GM12878 (cell line): ENCODE measurements at regions not wholly inside any gene's neighbourhood (a gene's known extent, or its start where the extent isn't known, plus 50 kb on each side); places are given as distances from the start of the nearest gene placed in this dataset.

Experiments
- ATAC-seq: fragments of 200-7000 bp; cut with Tn5 transposase; 3 replicates; pipeline ENCODE4 v1.9.1; 2020; ENCODE audit warnings: mild to moderate bottlenecking, moderate library complexity
- BruUV-seq: library from RNA; stranded (reverse); fragments of 400-500 nt; replicated peaks from 2 replicates; lab custom pipeline; 2021; lab: Mats Ljungman, UMichigan
- CTCF ChIA-PET: fragments of 300-600 bp; sonication (Branson Sonifier 250); formaldehyde crosslinking; extraction: SDS; loops from one replicate; lab custom pipeline; 2021; ENCODE audit warnings: inconsistent platforms; lab: Yijun Ruan, JAX
- POLR2A ChIA-PET: fragments of 350-600 bp; formaldehyde crosslinking; extraction: SDS; loops from one replicate; lab custom pipeline; 2021; ENCODE audit warnings: inconsistent platforms; lab: Charles Lee
- RAD21 ChIA-PET: fragments of 300-600 bp; sonication (Branson Sonifier 250); formaldehyde crosslinking; loops from one replicate; lab custom pipeline; 2023; ENCODE audit warnings: antibody characterized with exemption; ENCODE audit not compliant: unreplicated experiment; lab: Charles Lee
- SMC1A ChIA-PET: fragments of 300-600 bp; sonication (Branson Sonifier 250); formaldehyde crosslinking; loops from one replicate; lab custom pipeline; 2023; ENCODE audit not compliant: unreplicated experiment, uncharacterized antibody; lab: Charles Lee
- DNase-seq: peaks from one replicate; pipeline ENCODE4 v3.0.0-alpha.2; 2011; ENCODE audit warnings: low read depth, low spot score
- FAIRE-seq: peaks from 3 replicates; lab custom pipeline; 2011; peaks lifted over from hg19 to GRCh38; lab: Jason Lieb, UNC
- H2AFZ ChIP-seq: 2 replicates; pipeline ENCODE4 v1.6.0; 2011; ENCODE audit warnings: low read depth, low read length, control low read depth; ENCODE audit not compliant: control insufficient read depth
- H3K27ac ChIP-seq: 2 replicates; pipeline ENCODE4 v1.5.1; 2011; ENCODE audit warnings: control low read depth; ENCODE audit not compliant: control insufficient read depth, insufficient read depth
- H3K27me3 ChIP-seq, 2 experiments: replicated peaks in 1 of 2; 2 replicates each; pipeline versions ENCODE4 v1.6.0 to v1.6.1; 2011; ENCODE audit warnings: low read length in 1 of 2; ENCODE audit not compliant: control insufficient read depth in 2 of 2, insufficient read depth in 2 of 2
- H3K36me3 ChIP-seq, 2 experiments: 2 replicates each; pipeline ENCODE4 v1.5.1; 2011; ENCODE audit warnings: low read length in 1 of 2; ENCODE audit not compliant: control insufficient read depth in 2 of 2, insufficient read depth in 2 of 2
- H3K4me1 ChIP-seq: 2 replicates; pipeline ENCODE4 v1.6.1; 2011; ENCODE audit warnings: mild to moderate bottlenecking, low read length, moderate library complexity, mixed read lengths; ENCODE audit not compliant: control insufficient read depth, insufficient read depth
- H3K4me2 ChIP-seq: 2 replicates; pipeline ENCODE4 v1.6.0; 2011; ENCODE audit warnings: control low read depth; ENCODE audit not compliant: control insufficient read depth, insufficient read depth
- H3K4me3 ChIP-seq: fragments of 200-600 bp; sonication (generic); 2 replicates; pipeline ENCODE4 v1.5.1; 2016
- H3K79me2 ChIP-seq: 2 replicates; pipeline ENCODE4 v1.6.0; 2011; ENCODE audit warnings: low read length; ENCODE audit not compliant: control insufficient read depth, insufficient read depth
- H3K9ac ChIP-seq: 2 replicates; pipeline ENCODE4 v1.8.0; 2011; ENCODE audit warnings: low read length, control low read depth, mixed read lengths; ENCODE audit not compliant: control insufficient read depth, insufficient read depth
- H3K9me3 ChIP-seq: replicated peaks from 3 replicates; pipeline ENCODE4 v1.5.1; 2011; ENCODE audit warnings: mild to moderate bottlenecking, low read length; ENCODE audit not compliant: control insufficient read depth, insufficient read depth
- H4K20me1 ChIP-seq: 2 replicates; pipeline ENCODE4 v1.6.0; 2011; ENCODE audit not compliant: control insufficient read depth, insufficient read depth
- ATF7 ChIP-seq: fragments of 450-650 bp; IDR thresholded peaks from 2 replicates; pipeline ENCODE4 v1.6.1; 2016; ENCODE audit warnings: low read depth, mild to moderate bottlenecking
- BACH1 ChIP-seq: fragments of 450-650 bp; IDR thresholded peaks from 2 replicates; pipeline ENCODE4 v1.6.1; 2017; ENCODE audit warnings: mild to moderate bottlenecking, borderline replicate concordance
- CHD4 ChIP-seq: fragments of 200-600 bp; sonication (generic); IDR thresholded peaks from 2 replicates; pipeline ENCODE4 v1.6.1; 2016; ENCODE audit warnings: mild to moderate bottlenecking
- EGR1 ChIP-seq, 2 experiments: IDR thresholded peaks; 1 replicate in 1 of 2; 2 replicates in 1 of 2; pipeline ENCODE4 v1.6.1; 2011 to 2012; ENCODE audit warnings: low read depth in 2 of 2, low read length in 2 of 2, borderline replicate concordance in 1 of 2, mild to moderate bottlenecking in 1 of 2, moderate library complexity in 1 of 2
- EZH2 ChIP-seq: IDR thresholded peaks from 2 replicates; pipeline ENCODE4 v1.6.1; 2012; ENCODE audit warnings: low read depth, mild to moderate bottlenecking, control low read depth, inconsistent platforms, low read length, borderline replicate concordance; ENCODE audit not compliant: control insufficient read depth
- FOXK2 ChIP-seq: fragments of 450-650 bp; IDR thresholded peaks from 2 replicates; pipeline ENCODE4 v1.6.1; 2017; ENCODE audit warnings: mild to moderate bottlenecking, moderate library complexity
- RBBP5 ChIP-seq: fragments of 200-600 bp; sonication (generic); conservative IDR thresholded peaks from 2 replicates; pipeline ENCODE4 v1.6.1; 2016
- SMC3 ChIP-seq: IDR thresholded peaks from 2 replicates; pipeline ENCODE4 v1.6.1; 2011; ENCODE audit warnings: low read length, improper control_type of control experiment, borderline replicate concordance
- SPI1 ChIP-seq: IDR thresholded peaks from 2 replicates; pipeline ENCODE4 v1.6.1; 2011; ENCODE audit warnings: low read depth, mild to moderate bottlenecking, low read length, moderate library complexity, borderline replicate concordance; ENCODE audit not compliant: insufficient read depth
- SREBF1 ChIP-seq: IDR thresholded peaks from 2 replicates; pipeline ENCODE4 v1.6.1; 2012; ENCODE audit warnings: mild to moderate bottlenecking, low read length
- TAF1 ChIP-seq: IDR thresholded peaks from 2 replicates; pipeline ENCODE4 v1.6.1; 2011; ENCODE audit warnings: mild to moderate bottlenecking, low read depth, low read length, borderline replicate concordance
- ZBED1 ChIP-seq: IDR thresholded peaks from 2 replicates; pipeline ENCODE4 v1.6.1; 2016; ENCODE audit warnings: borderline replicate concordance
- WGBS: methylation state at CpG from one replicate; pipeline ENCODE4 v1.1.6; 2016; ENCODE audit warnings: low lambda C conversion rate; ENCODE audit not compliant: insufficient replicate concordance, insufficient coverage; ENCODE audit errors: missing lambda C conversion rate; 5-methylcytosine and 5-hydroxymethylcytosine counted together
- in situ Hi-C: fragments of 300-500 bp; cut with MboI; formaldehyde crosslinking; loops from 9 replicates; pipeline ENCODE4 v1.14.3; 2018; ENCODE audit warnings: mixed read lengths
- intact Hi-C: fragments of 100-400 bp; cut with micrococcal nuclease; formaldehyde crosslinking; loops from one replicate; pipeline ENCODE4 v1.14.2; 2022; ENCODE audit not compliant: unreplicated experiment
- TF ChIP-seq, protein P1 (sequence below): fragments of 450-650 bp; IDR thresholded peaks from 2 replicates; pipeline ENCODE4 v1.6.1; 2017; ENCODE audit warnings: mild to moderate bottlenecking, moderate library complexity
- TF ChIP-seq, protein P2 (sequence below): IDR thresholded peaks from 2 replicates; pipeline ENCODE4 v1.6.1; 2012; ENCODE audit warnings: low read depth, low read length, improper control_type of control experiment

DNA sequence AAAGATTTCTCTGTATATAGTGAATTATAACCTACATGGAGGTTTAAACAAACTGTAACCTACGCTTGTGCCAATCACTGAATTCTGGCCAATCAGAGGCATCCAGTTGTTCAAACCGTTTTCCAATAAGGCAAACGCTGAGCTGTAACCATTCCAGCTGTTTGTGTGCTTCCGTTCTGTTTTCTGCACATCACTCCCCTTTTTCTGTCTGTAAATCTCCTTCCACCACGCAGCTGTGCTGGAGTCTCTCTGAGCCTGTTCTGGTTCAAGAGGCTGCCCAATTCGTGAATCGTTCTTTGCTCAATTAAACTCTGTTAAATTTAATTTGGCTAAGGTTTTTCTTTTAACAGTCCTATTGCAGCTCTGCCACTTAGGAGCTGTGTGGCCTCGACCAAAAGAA lies 552.5 kb downstream of the FGF9 start (continued):
- TF ChIP-seq ZBED1 = no peak
- TF ChIP-seq FOXK2 = no peak
- TF ChIP-seq ATF7 = no peak
- no peak for TF ChIP-seq SPI1
- TF ChIP-seq EZH2 = no peak
- TF ChIP-seq, protein P1, sequence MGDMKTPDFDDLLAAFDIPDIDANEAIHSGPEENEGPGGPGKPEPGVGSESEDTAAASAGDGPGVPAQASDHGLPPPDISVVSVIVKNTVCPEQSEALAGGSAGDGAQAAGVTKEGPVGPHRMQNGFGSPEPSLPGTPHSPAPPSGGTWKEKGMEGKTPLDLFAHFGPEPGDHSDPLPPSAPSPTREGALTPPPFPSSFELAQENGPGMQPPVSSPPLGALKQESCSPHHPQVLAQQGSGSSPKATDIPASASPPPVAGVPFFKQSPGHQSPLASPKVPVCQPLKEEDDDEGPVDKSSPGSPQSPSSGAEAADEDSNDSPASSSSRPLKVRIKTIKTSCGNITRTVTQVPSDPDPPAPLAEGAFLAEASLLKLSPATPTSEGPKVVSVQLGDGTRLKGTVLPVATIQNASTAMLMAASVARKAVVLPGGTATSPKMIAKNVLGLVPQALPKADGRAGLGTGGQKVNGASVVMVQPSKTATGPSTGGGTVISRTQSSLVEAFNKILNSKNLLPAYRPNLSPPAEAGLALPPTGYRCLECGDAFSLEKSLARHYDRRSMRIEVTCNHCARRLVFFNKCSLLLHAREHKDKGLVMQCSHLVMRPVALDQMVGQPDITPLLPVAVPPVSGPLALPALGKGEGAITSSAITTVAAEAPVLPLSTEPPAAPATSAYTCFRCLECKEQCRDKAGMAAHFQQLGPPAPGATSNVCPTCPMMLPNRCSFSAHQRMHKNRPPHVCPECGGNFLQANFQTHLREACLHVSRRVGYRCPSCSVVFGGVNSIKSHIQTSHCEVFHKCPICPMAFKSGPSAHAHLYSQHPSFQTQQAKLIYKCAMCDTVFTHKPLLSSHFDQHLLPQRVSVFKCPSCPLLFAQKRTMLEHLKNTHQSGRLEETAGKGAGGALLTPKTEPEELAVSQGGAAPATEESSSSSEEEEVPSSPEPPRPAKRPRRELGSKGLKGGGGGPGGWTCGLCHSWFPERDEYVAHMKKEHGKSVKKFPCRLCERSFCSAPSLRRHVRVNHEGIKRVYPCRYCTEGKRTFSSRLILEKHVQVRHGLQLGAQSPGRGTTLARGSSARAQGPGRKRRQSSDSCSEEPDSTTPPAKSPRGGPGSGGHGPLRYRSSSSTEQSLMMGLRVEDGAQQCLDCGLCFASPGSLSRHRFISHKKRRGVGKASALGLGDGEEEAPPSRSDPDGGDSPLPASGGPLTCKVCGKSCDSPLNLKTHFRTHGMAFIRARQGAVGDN = no peak
- TF ChIP-seq BACH1 = no peak
- TF ChIP-seq, protein P2, sequence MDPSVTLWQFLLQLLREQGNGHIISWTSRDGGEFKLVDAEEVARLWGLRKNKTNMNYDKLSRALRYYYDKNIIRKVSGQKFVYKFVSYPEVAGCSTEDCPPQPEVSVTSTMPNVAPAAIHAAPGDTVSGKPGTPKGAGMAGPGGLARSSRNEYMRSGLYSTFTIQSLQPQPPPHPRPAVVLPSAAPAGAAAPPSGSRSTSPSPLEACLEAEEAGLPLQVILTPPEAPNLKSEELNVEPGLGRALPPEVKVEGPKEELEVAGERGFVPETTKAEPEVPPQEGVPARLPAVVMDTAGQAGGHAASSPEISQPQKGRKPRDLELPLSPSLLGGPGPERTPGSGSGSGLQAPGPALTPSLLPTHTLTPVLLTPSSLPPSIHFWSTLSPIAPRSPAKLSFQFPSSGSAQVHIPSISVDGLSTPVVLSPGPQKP = no peak

DNA sequence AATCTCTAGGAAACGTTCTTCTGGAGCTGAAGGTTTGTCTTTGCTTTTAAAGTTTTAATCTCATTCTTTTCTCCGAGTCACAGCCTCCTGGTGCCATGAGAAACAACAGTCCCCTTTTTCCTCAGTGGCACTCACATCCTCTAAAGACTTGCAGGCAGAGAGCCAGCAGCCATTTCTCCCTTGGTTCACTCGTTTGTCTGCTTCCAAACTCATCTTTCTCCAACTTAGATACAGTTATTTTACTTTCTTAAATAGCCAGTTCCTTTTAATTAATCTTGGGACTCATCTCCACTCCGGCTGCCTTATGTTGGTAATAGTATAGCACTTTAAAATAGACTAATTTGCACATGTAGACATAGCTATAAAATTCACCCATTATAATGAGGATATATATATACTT lies 555.2 kb downstream of the FGF9 start:
- CTCF ChIA-PET = no interaction called here
- 37% methylated on average over 4 of the region's 4 CpGs for WGBS
- POLR2A ChIA-PET = no interaction called here
- FAIRE-seq (no peak), DNase-seq (no peak), ATAC-seq (no peak)
- intact Hi-C loops = no loop called here
- no peaks in the 10 kb centered on the region for H3K36me3 ChIP-seq
- no peak overlapping the region for H3K27ac ChIP-seq
- H3K4me2 ChIP-seq = no peak overlapping the region
- SMC1A ChIA-PET = no interaction called here
- no peak overlapping the region for H3K4me3 ChIP-seq
- BruUV-seq = no TSS peak
- no peaks in the 10 kb centered on the region for H3K27me3 ChIP-seq
- no peaks in the 10 kb centered on the region for H3K9me3 ChIP-seq
- H3K4me1 ChIP-seq = peaks cover 4% of the 10 kb centered on the region
- TF ChIP-seq TAF1 (no peak), SMC3 (no peak), CHD4 (no peak), SREBF1 (no peak), RBBP5 (no peak), EGR1 (IDR thresholded peaks at IDR 0.05; ENCODE audit: borderline replicate concordance in 1 of 2, low read depth in 2 of 2, low read length in 2 of 2) (no peak)
- H4K20me1 ChIP-seq = no peaks in the 10 kb centered on the region
- in situ Hi-C loops = no loop called here
- H3K9ac ChIP-seq = no peak overlapping the region
- H3K79me2 ChIP-seq = no peaks in the 10 kb centered on the region
- H2AFZ ChIP-seq = no peak overlapping the region
- RAD21 ChIA-PET = no interaction called here
